HG03097 (cell line): ENCODE measurements at regions not wholly inside any gene's neighbourhood (a gene's known extent, or its start where the extent isn't known, plus 50 kb on each side); places are given as distances from the start of the nearest gene placed in this dataset.
"Not testable (repeated sequence)": the region's sequence is repeated elsewhere in the genome, so short reads cannot be mapped to it uniquely, and the experiment has no call there.

Experiments used
- ATAC-seq: cut with Tn5 transposase; IDR thresholded peaks from one replicate; pipeline ENCODE4 v1.9.1; 2021; ENCODE audit not compliant: unreplicated experiment, low FRiP score

DNA sequence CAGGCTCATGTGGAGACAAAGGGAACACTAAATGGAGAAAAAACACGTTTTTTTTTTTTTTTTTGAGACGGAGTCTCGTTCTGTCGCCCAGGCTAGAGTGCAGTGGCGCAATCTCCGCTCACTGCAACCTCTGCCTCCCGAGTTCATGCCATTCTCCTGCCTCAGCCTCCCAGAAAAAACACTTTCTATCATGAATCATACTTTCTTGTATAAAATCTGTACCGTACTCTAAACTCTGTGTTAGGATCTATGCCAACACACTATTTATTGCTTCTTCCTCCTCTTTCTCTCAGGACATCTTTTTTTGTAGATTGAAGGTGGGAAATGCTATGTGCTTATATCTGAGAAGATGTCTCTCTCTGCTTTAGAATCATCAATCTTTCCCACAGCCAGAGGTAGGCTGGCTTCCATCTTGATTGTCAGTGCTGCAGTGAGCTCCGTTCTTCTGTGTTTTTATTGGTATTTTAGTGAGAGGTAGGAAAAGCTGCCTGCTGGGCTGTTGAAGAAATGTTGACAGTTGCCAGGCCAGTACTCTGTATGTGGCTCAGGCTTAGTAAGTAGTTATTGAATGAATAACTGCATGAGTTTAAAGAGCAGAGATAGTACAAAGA is 101.1 kb downstream of the GPR85 start:
- ATAC-seq: no peak

DNA sequence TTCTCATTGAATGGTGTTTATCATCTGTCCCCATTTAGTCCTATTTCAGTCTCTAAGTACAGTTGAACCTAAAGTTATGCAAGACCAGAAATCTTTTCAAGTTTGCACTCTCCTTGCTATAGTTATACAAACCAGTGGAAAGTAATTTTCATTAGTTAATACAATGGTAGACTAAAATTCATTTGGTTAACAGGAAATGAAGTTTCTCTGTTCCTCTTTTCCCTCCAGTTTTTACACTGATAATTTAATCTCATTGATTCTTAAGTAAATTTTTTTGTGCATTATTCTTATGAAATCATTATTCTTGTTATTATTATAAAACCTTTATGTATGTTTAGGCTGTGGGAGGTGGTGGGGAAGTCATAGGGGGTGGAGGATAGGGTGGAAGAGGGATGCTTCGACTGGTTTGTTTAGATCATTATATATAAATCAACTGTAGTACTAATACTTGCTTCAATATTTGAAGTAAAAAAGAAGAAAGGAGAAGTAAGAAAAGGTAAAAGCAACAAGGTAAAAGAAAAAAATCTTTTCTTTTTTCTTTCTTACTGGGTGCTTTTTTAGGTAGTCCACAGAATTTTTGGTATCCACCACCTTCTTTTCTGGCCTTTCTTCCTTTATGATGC is 104.1 kb downstream of the GPR85 start:
- ATAC-seq: peak; percentile 59

DNA sequence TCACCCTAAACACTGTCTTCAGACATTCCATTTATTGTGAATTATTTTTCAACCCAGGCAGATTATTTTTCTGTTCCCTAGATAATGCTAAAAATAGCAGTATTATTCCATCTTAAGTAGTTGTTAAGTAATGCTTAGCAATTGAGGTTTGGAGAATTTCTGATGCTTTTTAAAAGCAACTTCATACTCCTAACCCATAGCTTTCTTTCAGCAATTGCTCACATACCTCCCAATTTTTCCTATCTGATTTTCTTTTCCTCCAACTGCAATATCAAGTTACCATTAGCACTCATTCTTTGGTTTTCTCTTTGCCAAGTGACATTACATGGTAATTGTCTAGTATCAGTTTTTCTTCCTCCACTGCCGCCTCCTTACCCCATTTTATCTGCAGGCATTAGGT is 104.7 kb downstream of the GPR85 start:
- ATAC-seq: peak; percentile 19

DNA sequence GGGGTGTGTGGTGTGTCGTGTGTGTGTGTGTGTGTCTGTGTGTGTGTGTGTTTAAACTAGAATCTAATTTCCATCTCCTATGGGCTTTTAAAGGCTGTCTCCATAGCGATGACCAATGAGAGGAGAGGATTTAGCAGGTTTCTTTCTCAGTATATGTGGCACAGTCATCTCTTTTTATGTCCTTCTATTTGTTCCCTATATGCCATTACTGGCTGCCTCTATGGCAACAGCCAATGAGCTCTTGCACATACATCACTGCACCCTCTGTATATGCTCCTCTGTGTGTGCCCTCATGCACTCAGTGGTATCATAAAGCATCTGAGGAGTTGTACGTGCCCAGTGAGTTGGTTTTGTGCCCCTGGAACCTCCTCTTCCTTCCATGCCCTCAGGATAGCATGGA is 107.6 kb downstream of the GPR85 start:
- ATAC-seq: not testable (repeated sequence)

DNA sequence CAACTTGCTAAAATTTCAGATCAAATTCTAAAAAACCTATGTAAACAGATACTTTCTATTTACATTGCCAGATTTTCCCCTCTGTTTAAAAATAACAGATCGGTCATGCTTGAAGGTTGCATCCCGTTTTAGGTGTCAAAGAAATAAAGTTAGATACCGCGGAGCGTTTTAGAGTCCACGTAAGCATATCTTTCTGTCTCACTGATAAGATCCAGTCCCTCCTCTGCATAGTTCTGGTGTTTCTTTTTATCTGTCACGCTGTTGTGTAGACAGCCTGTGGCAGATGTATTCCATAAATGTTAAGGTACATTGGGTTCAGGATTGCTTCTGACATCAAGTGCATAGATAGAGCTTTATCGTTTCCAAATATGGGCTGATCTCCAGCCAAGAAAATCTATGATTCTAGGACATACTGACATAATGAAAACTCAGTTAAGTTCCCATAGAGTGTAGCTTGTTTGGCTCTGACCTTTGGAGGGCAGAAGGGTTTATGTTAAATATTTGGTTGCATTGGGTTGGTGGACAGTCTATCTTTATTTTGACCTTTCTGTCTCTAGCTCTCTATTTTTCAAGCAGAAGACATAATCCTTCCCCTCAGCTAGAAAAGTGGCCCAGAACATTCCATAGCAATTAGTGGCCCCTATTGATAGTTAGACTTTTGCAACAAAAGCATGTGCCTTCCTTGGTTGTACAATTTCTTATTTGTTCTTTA is 109.2 kb downstream of the GPR85 start:
- not testable (repeated sequence) for ATAC-seq

DNA sequence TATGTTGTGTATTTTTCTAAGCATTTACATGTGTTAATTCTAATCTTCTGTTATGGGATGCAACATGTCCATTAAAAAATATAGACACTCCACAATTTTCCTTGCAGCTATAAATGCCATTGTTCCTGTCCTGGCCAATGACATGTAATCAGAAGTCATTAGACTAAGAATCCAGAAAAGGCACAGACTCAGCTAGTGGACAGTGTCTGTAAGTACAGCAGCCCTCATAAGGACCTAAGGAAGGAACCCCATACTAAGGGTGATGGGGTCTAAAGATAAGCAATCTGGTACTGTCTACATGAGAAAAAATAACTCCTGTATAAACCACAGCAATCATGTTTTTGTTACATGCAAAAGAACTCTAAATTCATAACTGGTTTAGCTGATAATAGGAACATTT is 115.9 kb downstream of the GPR85 start:
- ATAC-seq: peak; percentile 65

DNA sequence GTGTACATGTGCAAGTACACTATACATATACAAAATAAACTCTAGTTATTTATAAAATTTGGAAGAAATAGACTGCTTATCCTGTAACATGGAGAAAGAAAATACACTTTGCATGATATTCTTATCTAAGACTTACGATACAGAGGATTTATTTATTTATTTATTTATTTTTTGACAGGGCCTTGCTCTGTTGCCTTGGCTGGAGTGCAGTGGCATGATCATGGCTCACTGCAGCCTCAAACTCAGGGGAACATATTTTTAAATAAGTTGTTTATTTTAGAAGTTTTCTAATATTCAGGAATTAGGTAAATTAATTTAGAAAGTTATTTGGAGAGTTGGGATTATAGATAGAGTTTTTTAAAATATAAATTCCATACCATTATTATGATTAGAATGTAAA is 116.7 kb downstream of the GPR85 start:
- no peak for ATAC-seq

DNA sequence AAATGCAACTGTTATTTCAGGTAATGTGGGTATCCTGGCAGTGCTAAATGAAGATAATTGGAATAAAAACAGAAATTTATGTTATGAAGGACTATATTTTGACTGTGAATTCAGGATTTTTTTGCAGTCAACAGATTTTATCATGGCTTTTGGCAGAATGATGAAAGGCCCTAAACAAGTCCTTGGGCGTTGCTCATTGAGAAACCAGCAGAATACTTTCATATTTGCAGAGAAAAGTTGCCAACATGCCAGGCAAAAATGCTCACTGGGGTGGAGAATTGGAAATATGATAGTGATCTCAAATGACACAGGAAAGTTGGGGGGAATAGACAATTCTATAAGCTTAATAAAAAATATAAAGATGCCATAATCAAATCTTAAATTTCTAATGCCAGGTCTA is 121.1 kb downstream of the GPR85 start:
- no peak for ATAC-seq

DNA sequence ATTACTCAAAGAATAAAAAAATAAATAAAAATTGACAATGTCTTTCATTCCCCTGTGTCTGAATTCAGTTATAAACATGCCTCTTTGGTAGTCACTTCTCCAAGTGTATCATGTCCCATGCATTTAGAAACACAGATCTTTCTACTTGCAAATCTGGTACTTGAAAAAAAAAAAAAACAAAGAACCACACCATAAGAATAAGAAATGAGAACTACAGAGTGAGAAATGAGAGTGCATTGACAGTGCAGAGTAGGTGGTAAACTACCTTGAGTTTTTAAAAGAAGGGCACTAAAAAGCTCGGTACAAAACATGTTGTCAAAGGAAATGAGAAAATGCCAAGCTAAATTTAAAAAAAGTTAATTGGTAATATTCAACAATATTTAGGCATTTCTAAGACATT is 123.0 kb downstream of the GPR85 start:
- no peak for ATAC-seq

DNA sequence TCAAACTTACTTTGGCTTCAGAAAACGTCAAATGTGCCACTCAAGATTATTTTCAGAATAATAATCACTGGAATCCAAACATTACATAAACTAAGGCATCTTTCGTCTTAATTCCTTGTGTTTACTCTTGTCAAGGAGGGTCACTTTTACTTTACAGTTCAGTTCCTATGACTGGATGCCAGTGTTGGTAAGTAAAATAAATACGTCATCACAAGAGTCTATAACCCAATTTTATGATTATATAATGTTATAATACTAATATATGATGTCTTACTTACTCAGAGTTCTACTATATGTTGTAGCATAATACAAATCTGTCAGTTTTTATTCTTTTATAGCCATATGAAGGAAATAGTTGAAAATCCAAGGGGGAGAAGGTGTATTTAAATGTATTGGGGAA is 123.8 kb downstream of the GPR85 start:
- no peak for ATAC-seq

DNA sequence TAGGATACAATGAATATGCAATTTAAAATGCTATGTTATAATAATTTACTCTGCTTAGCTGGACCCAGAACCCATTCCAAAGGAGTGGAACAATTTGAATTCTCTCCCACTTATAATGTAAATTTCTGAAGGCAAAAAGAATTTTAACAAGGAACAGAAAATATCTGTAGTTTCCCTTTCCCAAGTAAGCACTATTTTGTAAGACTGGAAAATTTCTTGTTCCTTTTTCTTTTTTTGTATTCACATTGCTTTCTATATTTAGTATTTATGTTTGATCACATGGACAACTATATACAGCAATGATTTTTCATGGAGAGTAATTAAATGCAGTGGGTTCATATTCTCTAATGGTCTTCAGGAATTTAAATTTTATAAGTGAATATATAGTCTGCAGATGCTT is 127.4 kb downstream of the GPR85 start:
- no peak for ATAC-seq

DNA sequence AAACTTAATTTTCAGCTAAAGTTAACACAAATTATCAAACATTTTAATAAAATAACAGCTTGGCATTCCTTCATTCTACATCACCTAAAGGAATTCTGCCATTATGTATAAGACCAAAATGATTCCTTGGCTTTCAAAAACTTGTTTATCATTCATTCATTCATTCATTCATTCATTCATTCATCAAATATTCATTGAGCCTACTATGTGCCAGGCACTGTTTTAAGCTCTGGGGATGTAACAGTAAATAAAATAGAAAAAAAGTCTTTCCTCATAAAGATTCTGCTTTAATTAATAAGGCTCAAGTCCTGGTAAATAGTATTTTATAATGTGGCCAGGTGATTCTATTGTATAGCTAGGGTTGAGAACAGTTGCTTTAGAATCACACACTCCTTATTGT is 127.9 kb downstream of the GPR85 start:
- no peak for ATAC-seq

DNA sequence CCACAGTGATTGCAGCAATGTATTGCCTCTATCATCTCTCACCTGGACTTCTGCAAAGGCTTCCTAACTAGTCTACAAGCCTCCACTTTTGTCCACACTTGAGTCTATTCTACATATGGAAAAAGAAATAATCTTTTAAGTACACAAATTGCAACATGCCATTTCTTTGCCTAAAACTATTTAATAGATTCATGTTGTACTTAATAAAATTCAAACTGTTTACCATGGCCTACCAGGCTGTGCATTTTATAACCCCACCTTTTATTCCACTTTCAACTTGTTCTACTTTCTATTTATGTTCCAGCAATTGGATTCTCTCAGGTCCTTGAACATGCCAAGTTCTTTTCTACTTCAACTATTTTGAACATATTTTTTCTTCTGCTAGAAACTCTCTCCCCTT is 128.7 kb downstream of the GPR85 start:
- no peak for ATAC-seq

DNA sequence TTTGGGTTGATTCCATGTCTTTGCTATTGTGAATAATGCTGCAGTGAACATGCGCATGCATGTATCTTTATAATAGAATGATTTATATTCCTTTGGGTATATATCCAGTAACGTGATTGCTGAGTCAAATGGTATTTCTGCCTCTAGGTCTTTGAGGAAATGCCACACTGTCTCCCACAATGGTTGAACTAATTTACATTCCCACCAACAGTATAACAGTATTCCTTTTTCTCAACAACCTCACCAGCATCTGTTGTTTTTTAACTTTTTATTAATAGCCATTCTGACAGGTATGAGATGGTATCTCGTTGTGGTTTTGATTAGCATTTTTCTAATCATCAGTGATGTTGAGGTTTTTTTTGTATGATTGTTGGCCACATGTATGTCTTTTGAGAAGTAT is 133.6 kb downstream of the GPR85 start:
- not testable (repeated sequence) for ATAC-seq

DNA sequence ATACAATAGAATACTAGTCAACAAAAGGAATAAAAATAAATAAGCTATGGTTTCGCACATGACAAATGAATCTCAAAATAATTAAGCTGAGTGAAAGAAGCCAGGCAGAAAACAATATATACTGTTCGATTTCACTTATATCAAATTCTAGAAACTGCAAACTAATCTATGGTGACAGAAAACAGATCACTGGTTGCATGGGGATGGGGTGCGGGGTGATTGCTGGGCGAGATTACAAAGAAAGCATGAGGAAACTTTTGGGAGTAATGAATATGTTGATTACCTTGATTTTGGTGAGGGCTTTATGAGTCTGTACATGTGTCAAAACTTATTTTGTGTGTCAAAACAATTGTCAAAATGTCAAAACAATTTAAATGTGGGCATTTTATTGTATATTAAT is 135.6 kb downstream of the GPR85 start:
- no peak for ATAC-seq

DNA sequence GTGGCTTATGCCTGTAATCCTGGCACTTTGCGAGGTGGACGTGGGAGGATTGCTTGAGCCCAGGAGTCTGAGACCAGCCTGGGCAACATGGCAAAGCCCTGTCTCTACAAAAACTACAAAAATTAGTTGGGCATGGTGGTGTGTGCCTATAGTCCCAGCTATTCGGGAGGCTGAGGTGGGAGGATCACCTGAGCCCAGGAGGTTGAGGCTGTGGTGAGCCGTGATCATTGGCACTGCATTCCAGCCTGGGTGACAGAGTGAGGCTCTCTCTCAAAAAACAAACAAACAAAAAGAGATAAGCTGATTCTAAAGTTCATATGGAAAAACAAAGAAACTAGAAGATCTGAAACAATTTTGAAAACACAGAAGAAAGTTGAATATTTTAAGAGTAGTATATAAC is 136.9 kb downstream of the GPR85 start:
- not testable (repeated sequence) for ATAC-seq

DNA sequence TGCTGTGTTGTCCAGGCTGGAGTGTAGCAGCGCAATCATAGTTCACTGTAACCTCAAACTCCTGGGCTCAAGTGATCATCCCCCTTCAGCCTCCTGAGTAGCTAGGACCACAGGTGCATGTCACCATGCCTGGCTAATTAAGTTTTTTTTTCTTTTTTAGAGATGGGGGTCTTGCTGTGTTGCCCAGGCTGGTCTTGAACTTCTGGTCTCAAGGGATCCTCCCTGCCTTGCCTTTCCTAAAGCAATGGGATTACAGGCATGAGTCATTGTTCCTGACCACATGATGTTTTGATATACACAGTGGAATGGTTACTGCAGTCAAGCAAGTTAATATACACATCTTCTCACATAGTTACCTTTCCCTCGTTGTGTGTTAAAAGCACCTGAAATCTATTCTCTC is 140.3 kb downstream of the GPR85 start:
- no peak for ATAC-seq

DNA sequence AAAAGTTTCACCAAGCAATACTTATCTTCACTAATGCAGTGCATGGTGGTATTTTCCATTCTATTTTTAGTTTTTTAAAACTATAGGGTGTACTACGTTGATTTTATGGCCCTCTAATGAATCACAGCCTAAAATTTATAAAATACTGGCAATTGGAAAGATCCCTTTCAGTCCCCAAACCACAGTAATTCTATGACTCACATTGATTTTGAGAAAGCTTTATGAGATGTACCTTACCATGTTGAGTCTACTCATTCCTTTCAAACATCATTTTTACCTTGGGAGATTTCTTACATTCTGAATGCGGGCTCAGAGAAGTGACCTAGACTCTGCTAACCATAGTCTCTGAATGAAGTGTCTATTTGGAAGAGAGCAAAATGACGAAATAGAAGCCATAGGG is 141.6 kb downstream of the GPR85 start:
- no peak for ATAC-seq

DNA sequence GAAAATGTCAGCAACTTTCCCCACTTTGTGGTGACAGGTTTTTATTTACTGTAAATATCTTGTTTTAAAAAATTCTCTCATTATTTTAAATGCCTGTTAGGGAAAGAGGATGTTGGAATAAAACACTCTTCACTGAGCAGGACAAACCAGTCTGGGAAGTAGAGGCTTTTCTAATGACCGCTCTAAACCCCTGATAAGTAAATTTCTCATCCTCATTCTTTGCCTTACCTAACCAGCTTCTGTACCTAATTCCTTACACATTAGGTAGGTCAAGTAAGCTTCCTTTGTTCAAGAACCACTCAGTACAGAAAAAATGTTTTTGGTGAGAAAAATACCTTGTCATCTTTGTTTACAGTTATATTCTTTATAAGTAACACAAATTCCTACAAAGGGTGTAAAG is 143.6 kb downstream of the GPR85 start:
- ATAC-seq: no peak

DNA sequence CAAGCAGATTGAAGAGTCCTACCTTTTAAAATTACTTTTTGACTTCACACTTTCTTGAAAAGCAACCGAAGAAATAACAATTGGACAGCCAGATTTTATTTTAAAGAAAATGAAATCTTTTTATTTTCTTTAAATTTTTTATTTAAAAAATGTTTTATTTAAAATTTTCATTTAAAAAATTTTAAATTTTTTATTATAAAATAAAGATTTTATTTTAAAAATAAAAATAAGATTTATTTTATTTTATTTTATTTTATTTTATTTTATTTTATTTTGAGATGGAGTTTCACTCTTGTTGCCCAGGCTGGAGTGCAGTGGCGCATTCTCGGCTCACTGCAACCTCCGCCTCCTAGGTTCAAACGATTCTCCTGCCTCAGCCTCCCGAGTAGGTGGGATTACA is 144.5 kb downstream of the GPR85 start:
- ATAC-seq: not testable (repeated sequence)

DNA sequence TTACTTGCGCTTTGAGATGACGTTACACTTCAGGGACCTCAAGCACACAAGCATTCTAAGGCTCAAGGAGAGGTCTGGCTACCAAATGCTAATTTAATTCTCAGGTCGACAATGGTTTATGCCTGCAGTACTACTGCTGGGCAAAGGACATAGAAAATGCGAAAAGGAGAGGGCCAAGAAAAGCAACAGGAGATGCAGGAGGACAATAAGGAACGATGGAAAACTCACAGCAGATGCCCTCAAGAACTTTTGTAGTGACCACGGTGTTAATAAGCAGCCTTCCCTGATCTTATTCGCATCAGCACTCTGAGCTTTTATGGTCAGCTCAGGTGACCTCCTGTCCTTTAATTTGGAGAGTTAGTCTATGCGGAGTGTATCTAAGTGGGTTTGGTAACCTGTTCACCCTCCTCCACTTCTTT is 146.3 kb downstream of the GPR85 start:
- peak; percentile 26 for ATAC-seq
